ENCODE measurements at regions not wholly inside any gene's neighbourhood (a gene's known extent, or its start where the extent isn't known, plus 50 kb on each side); places are given as distances from the start of the nearest gene placed in this dataset.

GRCh38 chr2:42971947-42972736, 179.8 kb upstream of the HAAO start:
- Histone ChIP-seq H3K4me1 (ENCODE audit: low read length) (no peaks in the 10 kb centered on the region), H3K4me2 (ENCODE audit: low read depth, low read length, poor library complexity, severe bottlenecking) (no peak overlapping the region), H2AFZ (ENCODE audit: low read length) (no peak overlapping the region)

GRCh38 chr2:42971381-42971780, 179.0 kb upstream of the HAAO start:
- Histone ChIP-seq H3K27me3 (ENCODE audit: low read length) (no peaks in the 10 kb centered on the region), H3K4me3 (ENCODE audit: low read length) (no peak overlapping the region)
- DNase-seq = no peak

More at GRCh38 chr2:42971947-42972736, 179.8 kb upstream of the HAAO start:
- no peak overlapping the region for H3K9ac ChIP-seq (ENCODE audit: low read length)
- no peak for DNase-seq
- H3K9me2 ChIP-seq (replicated peaks; ENCODE audit: insufficient read depth, low read length) = no peaks in the 10 kb centered on the region
- H3K27me3 ChIP-seq (ENCODE audit: low read length) = no peaks in the 10 kb centered on the region
- no peak overlapping the region for H3K27ac ChIP-seq (ENCODE audit: low read length)
- no peaks in the 10 kb centered on the region for H4K20me1 ChIP-seq (ENCODE audit: insufficient read depth, low read depth, low read length)
- H3K4me3 ChIP-seq (ENCODE audit: low read length) = no peak overlapping the region
- no peaks in the 10 kb centered on the region for H3K79me2 ChIP-seq (ENCODE audit: low read length)
- H3K36me3 ChIP-seq (ENCODE audit: insufficient read depth, low read length) = no peaks in the 10 kb centered on the region
- no peaks in the 10 kb centered on the region for H3K9me3 ChIP-seq (ENCODE audit: low read length)

DNA sequence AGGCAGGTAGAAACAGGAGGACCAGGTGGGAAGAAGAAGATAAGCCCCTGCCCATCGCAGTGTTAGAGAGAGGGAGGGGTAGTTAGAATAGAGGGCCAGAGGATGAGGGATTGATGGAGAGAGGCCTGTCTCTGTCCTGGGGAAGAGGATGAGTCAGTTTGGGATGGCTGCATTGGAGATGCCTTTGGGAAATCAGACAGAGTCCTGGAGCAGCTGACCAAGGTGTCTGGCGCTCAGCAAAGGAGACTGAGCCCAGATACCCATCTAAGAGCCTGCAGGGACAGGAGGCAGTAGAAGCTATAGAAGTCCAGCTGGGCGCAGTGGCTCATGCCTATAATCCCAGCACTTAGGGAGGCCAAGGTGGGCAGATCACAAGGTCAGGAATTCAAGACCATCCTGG, 177.8 kb upstream of the HAAO start:
- Histone ChIP-seq H2AFZ (ENCODE audit: low read length) (no peak overlapping the region), H3K27me3 (ENCODE audit: low read length) (no peaks in the 10 kb centered on the region), H3K36me3 (ENCODE audit: insufficient read depth, low read length) (no peaks in the 10 kb centered on the region), H3K4me1 (ENCODE audit: low read length) (no peaks in the 10 kb centered on the region), H3K9me3 (ENCODE audit: low read length) (no peaks in the 10 kb centered on the region), H3K9ac (ENCODE audit: low read length) (no peak overlapping the region), H3K4me2 (ENCODE audit: low read depth, low read length, poor library complexity, severe bottlenecking) (no peak overlapping the region), H3K27ac (ENCODE audit: low read length) (no peak overlapping the region), H4K20me1 (ENCODE audit: insufficient read depth, low read depth, low read length) (no peaks in the 10 kb centered on the region), H3K79me2 (ENCODE audit: low read length) (no peaks in the 10 kb centered on the region), H3K9me2 (replicated peaks; ENCODE audit: insufficient read depth, low read length) (no peaks in the 10 kb centered on the region), H3K4me3 (ENCODE audit: low read length) (no peak overlapping the region)
- DNase-seq = no peak

More at GRCh38 chr2:42971381-42971780, 179.0 kb upstream of the HAAO start:
- no peaks in the 10 kb centered on the region for H4K20me1 ChIP-seq (ENCODE audit: insufficient read depth, low read depth, low read length)
- H3K9ac ChIP-seq (ENCODE audit: low read length) = no peak overlapping the region
- H3K36me3 ChIP-seq (ENCODE audit: insufficient read depth, low read length) = no peaks in the 10 kb centered on the region
- H3K4me2 ChIP-seq (ENCODE audit: low read depth, low read length, poor library complexity, severe bottlenecking) = no peak overlapping the region
- H3K27ac ChIP-seq (ENCODE audit: low read length) = no peak overlapping the region
- no peaks in the 10 kb centered on the region for H3K4me1 ChIP-seq (ENCODE audit: low read length)
- no peaks in the 10 kb centered on the region for H3K9me2 ChIP-seq (replicated peaks; ENCODE audit: insufficient read depth, low read length)
- H3K79me2 ChIP-seq (ENCODE audit: low read length) = no peaks in the 10 kb centered on the region
- H2AFZ ChIP-seq (ENCODE audit: low read length) = no peak overlapping the region
- H3K9me3 ChIP-seq (ENCODE audit: low read length) = no peaks in the 10 kb centered on the region

DNA sequence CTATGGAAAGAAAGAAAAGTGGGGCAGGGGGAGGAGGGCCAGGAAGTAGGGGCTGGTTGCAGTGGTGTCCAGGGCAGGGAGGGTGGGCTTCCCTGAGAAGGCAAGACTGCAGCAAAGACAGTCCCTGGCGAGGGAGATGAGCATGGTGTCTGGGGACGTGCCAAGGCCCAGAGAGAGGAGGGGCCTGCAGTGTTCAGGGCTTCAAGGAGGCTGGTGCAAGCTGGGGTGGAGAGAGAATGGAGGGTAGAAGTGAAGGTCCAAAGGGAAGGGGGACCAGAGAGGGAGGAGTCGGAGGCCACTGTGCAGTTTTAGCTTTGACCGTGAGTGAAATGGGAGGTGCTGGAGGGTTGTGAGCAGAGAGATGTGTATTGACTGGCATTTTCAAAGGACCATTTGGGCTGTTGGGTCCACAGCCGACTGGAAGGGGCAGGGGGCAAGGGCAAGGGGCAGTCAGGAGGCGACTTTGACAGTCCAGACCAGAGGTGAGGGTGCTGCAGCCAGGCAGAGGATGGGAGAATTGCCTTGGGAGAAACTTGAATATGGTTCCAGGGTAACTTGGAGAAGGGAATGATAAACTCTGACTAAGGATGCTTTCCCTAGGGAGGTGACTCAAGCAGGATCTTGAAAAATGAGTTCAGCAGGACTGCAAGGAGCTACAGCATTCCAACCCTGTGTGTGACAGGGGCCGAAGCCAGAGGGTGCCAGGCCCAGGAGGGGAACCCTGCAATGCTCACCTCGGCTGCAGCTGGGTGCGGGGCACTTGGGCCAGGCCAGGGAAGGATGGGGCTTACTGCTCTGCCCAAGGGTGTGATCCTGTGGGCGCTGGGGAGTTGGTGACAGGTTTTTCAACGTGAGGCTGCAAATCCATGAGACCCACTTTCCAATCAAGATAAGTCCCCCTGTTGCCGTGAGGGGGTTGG, 177.1 kb upstream of the HAAO start:
- no peak overlapping the region for H3K9ac ChIP-seq (ENCODE audit: low read length)
- DNase-seq = no peak
- H4K20me1 ChIP-seq (ENCODE audit: insufficient read depth, low read depth, low read length) = no peaks in the 10 kb centered on the region

GRCh38 chr2:42967959-42968674, 175.7 kb upstream of the HAAO start:
- Histone ChIP-seq H3K79me2 (ENCODE audit: low read length) (no peaks in the 10 kb centered on the region), H3K9ac (ENCODE audit: low read length) (no peak overlapping the region), H3K27ac (ENCODE audit: low read length) (no peak overlapping the region), H3K4me2 (ENCODE audit: low read depth, low read length, poor library complexity, severe bottlenecking) (no peak overlapping the region), H3K4me3 (ENCODE audit: low read length) (no peak overlapping the region), H4K20me1 (ENCODE audit: insufficient read depth, low read depth, low read length) (no peaks in the 10 kb centered on the region), H3K4me1 (ENCODE audit: low read length) (no peaks in the 10 kb centered on the region), H3K9me2 (replicated peaks; ENCODE audit: insufficient read depth, low read length) (no peaks in the 10 kb centered on the region), H3K36me3 (ENCODE audit: insufficient read depth, low read length) (no peaks in the 10 kb centered on the region), H3K9me3 (ENCODE audit: low read length) (no peaks in the 10 kb centered on the region), H3K27me3 (ENCODE audit: low read length) (no peaks in the 10 kb centered on the region), H2AFZ (ENCODE audit: low read length) (no peak overlapping the region)
- DNase-seq = no peak

More for the DNA sequence above, 177.1 kb upstream of the HAAO start:
- Histone ChIP-seq H3K4me2 (ENCODE audit: low read depth, low read length, poor library complexity, severe bottlenecking) (no peak overlapping the region), H3K4me1 (ENCODE audit: low read length) (no peaks in the 10 kb centered on the region), H2AFZ (ENCODE audit: low read length) (no peak overlapping the region), H3K27ac (ENCODE audit: low read length) (no peak overlapping the region), H3K9me2 (replicated peaks; ENCODE audit: insufficient read depth, low read length) (no peaks in the 10 kb centered on the region), H3K79me2 (ENCODE audit: low read length) (no peaks in the 10 kb centered on the region), H3K36me3 (ENCODE audit: insufficient read depth, low read length) (no peaks in the 10 kb centered on the region), H3K27me3 (ENCODE audit: low read length) (no peaks in the 10 kb centered on the region), H3K4me3 (ENCODE audit: low read length) (no peak overlapping the region), H3K9me3 (ENCODE audit: low read length) (no peaks in the 10 kb centered on the region)

DNA sequence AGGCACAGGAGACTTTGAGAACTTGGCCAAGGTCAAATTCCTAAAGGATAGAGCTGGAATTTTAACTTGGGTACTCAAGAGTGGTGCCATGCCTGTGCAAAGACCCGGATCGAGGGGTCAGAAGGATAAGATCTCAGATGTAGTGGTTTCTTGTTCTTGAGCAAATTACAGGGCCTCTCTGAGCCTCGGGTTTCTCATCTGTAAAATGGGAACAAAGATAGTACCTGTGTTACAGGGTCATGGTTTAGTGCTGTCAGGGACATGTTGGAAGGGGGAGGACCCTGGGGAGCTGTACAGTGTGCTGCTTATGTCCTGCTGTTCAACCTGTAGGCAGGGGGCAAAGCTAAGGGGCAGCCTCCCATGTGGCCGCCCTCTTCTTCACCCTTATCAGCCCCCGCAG, 173.5 kb upstream of the HAAO start:
- no peaks in the 10 kb centered on the region for H3K27me3 ChIP-seq (ENCODE audit: low read length)
- H3K36me3 ChIP-seq (ENCODE audit: insufficient read depth, low read length) = no peaks in the 10 kb centered on the region
- H3K4me2 ChIP-seq (ENCODE audit: low read depth, low read length, poor library complexity, severe bottlenecking) = no peak overlapping the region
- H3K4me3 ChIP-seq (ENCODE audit: low read length) = no peak overlapping the region
- H3K9ac ChIP-seq (ENCODE audit: low read length) = no peak overlapping the region
- no peaks in the 10 kb centered on the region for H3K9me3 ChIP-seq (ENCODE audit: low read length)
- H3K27ac ChIP-seq (ENCODE audit: low read length) = no peak overlapping the region
- no peaks in the 10 kb centered on the region for H3K79me2 ChIP-seq (ENCODE audit: low read length)
- H3K4me1 ChIP-seq (ENCODE audit: low read length) = no peaks in the 10 kb centered on the region
- H2AFZ ChIP-seq (ENCODE audit: low read length) = no peak overlapping the region
- no peak for DNase-seq
- no peaks in the 10 kb centered on the region for H4K20me1 ChIP-seq (ENCODE audit: insufficient read depth, low read depth, low read length)
- no peaks in the 10 kb centered on the region for H3K9me2 ChIP-seq (replicated peaks; ENCODE audit: insufficient read depth, low read length)

- Histone ChIP-seq H4K20me1 (ENCODE audit: insufficient read depth, low read depth, low read length) (no peaks in the 10 kb centered on the region), H3K9ac (ENCODE audit: low read length) (no peak overlapping the region), H3K4me2 (ENCODE audit: low read depth, low read length, poor library complexity, severe bottlenecking) (no peak overlapping the region), H3K4me3 (ENCODE audit: low read length) (no peak overlapping the region), H3K36me3 (ENCODE audit: insufficient read depth, low read length) (no peaks in the 10 kb centered on the region), H3K4me1 (ENCODE audit: low read length) (no peaks in the 10 kb centered on the region), H2AFZ (ENCODE audit: low read length) (no peak overlapping the region), H3K79me2 (ENCODE audit: low read length) (no peaks in the 10 kb centered on the region), H3K9me3 (ENCODE audit: low read length) (no peaks in the 10 kb centered on the region), H3K27me3 (ENCODE audit: low read length) (no peaks in the 10 kb centered on the region), H3K9me2 (replicated peaks; ENCODE audit: insufficient read depth, low read length) (no peaks in the 10 kb centered on the region), H3K27ac (ENCODE audit: low read length) (no peak overlapping the region)
- no peak for DNase-seq
Measured at GRCh38 chr2:42965196-42965595, 172.8 kb upstream of the HAAO start.
